SK-N-MC (cell line): ENCODE measurements at regions not wholly inside any gene's neighbourhood (a gene's known extent, or its start where the extent isn't known, plus 50 kb on each side); places are given as distances from the start of the nearest gene placed in this dataset.

Experiments
- EZH2 ChIP-seq: fragments of 200-600 bp; sonication (generic); IDR thresholded peaks from one replicate; pipeline ENCODE4 v1.6.1; 2017; ENCODE audit warnings: antibody characterized with exemption
- POLR2AphosphoS5 ChIP-seq: IDR thresholded peaks from 2 replicates; pipeline ENCODE4 v1.6.1; 2012; ENCODE audit warnings: mild to moderate bottlenecking, low read depth, low read length, borderline replicate concordance

DNA sequence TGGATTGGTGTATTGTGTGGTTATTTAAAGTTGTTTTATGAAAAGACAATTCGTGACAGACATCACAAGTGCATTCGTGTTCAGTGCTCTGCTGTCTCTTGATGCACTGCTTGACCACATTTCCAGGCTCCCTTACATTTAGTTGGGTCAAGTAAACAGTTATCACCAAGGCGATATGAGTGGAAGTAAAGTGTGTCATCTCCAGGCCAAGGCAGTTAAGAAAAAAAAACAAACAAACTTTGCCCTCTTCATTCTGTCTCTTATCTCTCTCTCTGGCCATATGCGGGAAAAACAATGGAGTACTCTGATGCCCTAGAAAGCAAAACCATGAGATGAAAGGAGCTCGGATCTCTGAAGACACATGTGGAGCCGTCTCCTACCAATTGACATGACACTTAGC lies 131.1 kb downstream of the DSEL start:
- TF ChIP-seq EZH2 (no peak), POLR2AphosphoS5 (no peak)
